Lung (tissue), 11 donors: ENCODE measurements at regions not wholly inside any gene's neighbourhood (a gene's known extent, or its start where the extent isn't known, plus 50 kb on each side); places are given as distances from the start of the nearest gene placed in this dataset.

Experiments
- ATAC-seq: fragments of 200-7000 bp; cut with Tn5 transposase; one replicate; pipeline ENCODE4 v1.9.1; 2020; ENCODE audit warnings: moderate number of reproducible peaks; ENCODE audit not compliant: insufficient read depth, low FRiP score
- DNase-seq, 3 donors: peaks; one replicate each; pipeline ENCODE4 v3.0.0-alpha.2; 2013 to 2017
- H3K27ac ChIP-seq, 2 donors: one replicate each; pipeline ENCODE4 v1.5.1; 2013; ENCODE audit warnings: mild to moderate bottlenecking in 2 of 2, moderate library complexity in 2 of 2, control low read depth in 1 of 2, inconsistent platforms in 1 of 2, low read depth in 1 of 2, low read length in 1 of 2
- H3K27me3 ChIP-seq, 3 donors: one replicate each; pipeline ENCODE4 v1.5.1; 2013; ENCODE audit warnings: low read length in 2 of 3; ENCODE audit not compliant: control insufficient read depth in 3 of 3, insufficient read depth in 3 of 3
- H3K36me3 ChIP-seq, 4 donors: one replicate each; pipeline ENCODE4 v1.5.1; 2013; ENCODE audit warnings: low read length in 4 of 4, mild to moderate bottlenecking in 1 of 4, moderate library complexity in 1 of 4; ENCODE audit not compliant: control insufficient read depth in 4 of 4, insufficient read depth in 4 of 4
- H3K4me1 ChIP-seq, 5 donors: one replicate each; pipeline ENCODE4 v1.5.1; 2013; ENCODE audit warnings: low read length in 5 of 5, mild to moderate bottlenecking in 2 of 5, moderate library complexity in 1 of 5; ENCODE audit not compliant: control insufficient read depth in 5 of 5, insufficient read depth in 5 of 5
- H3K4me3 ChIP-seq: one replicate; pipeline ENCODE4 v1.5.1; 2013; ENCODE audit warnings: mild to moderate bottlenecking, control low read depth, moderate library complexity
- H3K9ac ChIP-seq, 2 donors: one replicate each; pipeline ENCODE4 v1.5.1; 2013; ENCODE audit warnings: low read length in 2 of 2, control low read depth in 1 of 2; ENCODE audit not compliant: insufficient read depth in 1 of 2
- H3K9me3 ChIP-seq, 4 donors: one replicate each; pipeline ENCODE4 v1.5.1; 2013; ENCODE audit warnings: low read length in 3 of 4, mild to moderate bottlenecking in 1 of 4, moderate library complexity in 1 of 4; ENCODE audit not compliant: control insufficient read depth in 4 of 4, insufficient read depth in 3 of 4
- CTCF ChIP-seq: IDR thresholded peaks from 2 replicates; pipeline ENCODE4 v1.5.1; 2012; ENCODE audit warnings: mild to moderate bottlenecking; ENCODE audit errors: control extremely low read depth, extremely low read depth
- WGBS, 2 donors: extraction: QIAGEN DNeasy Blood & Tissue Kit; methylation state at CpG; one replicate each; pipeline ENCODE4 v1.1.7; 2013; 5-methylcytosine and 5-hydroxymethylcytosine counted together
- donor health status: control.
- donor health status: control.
- donor health status: Bipolar disorder and iron deficiency.
- donor health status: healthy.
- donor health status: DM: yes; HTN: yes; CAD: no.

- ATAC-seq (no peak), DNase-seq (no peak)
- no peak overlapping the region for H3K27ac ChIP-seq
- no peak overlapping the region for H3K9ac ChIP-seq
- H3K36me3 ChIP-seq = no peaks in the 10 kb centered on the region
- no peaks in the 10 kb centered on the region for H3K9me3 ChIP-seq
- H3K4me1 ChIP-seq = no peaks in the 10 kb centered on the region
- H3K27me3 ChIP-seq = no peaks in the 10 kb centered on the region
- TF ChIP-seq CTCF = no peak
- H3K4me3 ChIP-seq = no peak overlapping the region
Observed at GRCh38 chr4:96189761-96190160, 349.9 kb downstream of the PDHA2 start.

- Histone ChIP-seq H3K27me3 (no peaks in the 10 kb centered on the region), H3K9ac (no peak overlapping the region), H3K9me3 (no peaks in the 10 kb centered on the region), H3K4me1 (no peaks in the 10 kb centered on the region), H3K27ac (no peak overlapping the region), H3K4me3 (no peak overlapping the region), H3K36me3 (no peaks in the 10 kb centered on the region)
- WGBS, 2 donors = 45 to 76% methylated on average over 1 of the region's 1 CpG
- no peak for ATAC-seq
- DNase-seq = peak in 2 of 3 donors; percentile 0 to 21
- TF ChIP-seq CTCF = no peak
Observed at GRCh38 chr4:96193061-96193460, 353.2 kb downstream of the PDHA2 start.

GRCh38 chr4:96194993-96195392 is 355.1 kb downstream of the PDHA2 start:
- H3K9ac ChIP-seq = no peak overlapping the region
- no peaks in the 10 kb centered on the region for H3K36me3 ChIP-seq
- no peak overlapping the region for H3K4me3 ChIP-seq
- no peaks in the 10 kb centered on the region for H3K4me1 ChIP-seq
- no peak for ATAC-seq
- peak in 1 of 3 donors; percentile 20 for DNase-seq
- TF ChIP-seq CTCF = no peak
- H3K9me3 ChIP-seq = no peaks in the 10 kb centered on the region
- WGBS, 2 donors = 53 to 61% methylated on average over 1 of the region's 1 CpG
- H3K27ac ChIP-seq = no peak overlapping the region
- H3K27me3 ChIP-seq = no peaks in the 10 kb centered on the region

- ATAC-seq (no peak), DNase-seq (no peak)
- WGBS, 2 donors = 66 to 72% methylated on average over 5 of the region's 5 CpGs
Observed at GRCh38 chr4:96205143-96205936, 365.4 kb downstream of the PDHA2 start.

More at GRCh38 chr4:96205143-96205936, 365.4 kb downstream of the PDHA2 start:
- Histone ChIP-seq H3K4me3 (no peak overlapping the region), H3K36me3 (no peaks in the 10 kb centered on the region), H3K4me1 (no peaks in the 10 kb centered on the region), H3K27ac (no peak overlapping the region), H3K27me3 (no peaks in the 10 kb centered on the region), H3K9ac (no peak overlapping the region), H3K9me3 (no peaks in the 10 kb centered on the region)
- no peak for TF ChIP-seq CTCF
